ENCODE measurements at regions not wholly inside any gene's neighbourhood (a gene's known extent, or its start where the extent isn't known, plus 50 kb on each side); places are given as distances from the start of the nearest gene placed in this dataset.

GRCh38 chr2:195318440-195319111, 338.4 kb upstream of the SLC39A10 start:
- TF ChIP-seq, protein P1, sequence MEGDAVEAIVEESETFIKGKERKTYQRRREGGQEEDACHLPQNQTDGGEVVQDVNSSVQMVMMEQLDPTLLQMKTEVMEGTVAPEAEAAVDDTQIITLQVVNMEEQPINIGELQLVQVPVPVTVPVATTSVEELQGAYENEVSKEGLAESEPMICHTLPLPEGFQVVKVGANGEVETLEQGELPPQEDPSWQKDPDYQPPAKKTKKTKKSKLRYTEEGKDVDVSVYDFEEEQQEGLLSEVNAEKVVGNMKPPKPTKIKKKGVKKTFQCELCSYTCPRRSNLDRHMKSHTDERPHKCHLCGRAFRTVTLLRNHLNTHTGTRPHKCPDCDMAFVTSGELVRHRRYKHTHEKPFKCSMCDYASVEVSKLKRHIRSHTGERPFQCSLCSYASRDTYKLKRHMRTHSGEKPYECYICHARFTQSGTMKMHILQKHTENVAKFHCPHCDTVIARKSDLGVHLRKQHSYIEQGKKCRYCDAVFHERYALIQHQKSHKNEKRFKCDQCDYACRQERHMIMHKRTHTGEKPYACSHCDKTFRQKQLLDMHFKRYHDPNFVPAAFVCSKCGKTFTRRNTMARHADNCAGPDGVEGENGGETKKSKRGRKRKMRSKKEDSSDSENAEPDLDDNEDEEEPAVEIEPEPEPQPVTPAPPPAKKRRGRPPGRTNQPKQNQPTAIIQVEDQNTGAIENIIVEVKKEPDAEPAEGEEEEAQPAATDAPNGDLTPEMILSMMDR (conservative IDR thresholded peaks at IDR 0.05; ENCODE audit: low read depth, low read length): peak; percentile 84
- TF ChIP-seq EZH2 (IDR thresholded peaks at IDR 0.05; ENCODE audit: low read length, unreplicated experiment) (no peak), EZH2phosphoT487 (IDR thresholded peaks at IDR 0.05; ENCODE audit: borderline replicate concordance, low read length) (no peak)
